ENCODE measurements at regions not wholly inside any gene's neighbourhood (a gene's known extent, or its start where the extent isn't known, plus 50 kb on each side); places are given as distances from the start of the nearest gene placed in this dataset.

- intact Hi-C loops (cut with micrococcal nuclease; ENCODE audit: unreplicated experiment) = loop anchor here (2.0 to 5.0 kb wide), 3 partner anchors 149 to 351 kb away; no protein-coding TSS in a partner anchor
- no peaks in the 10 kb centered on the region for H3K36me3 ChIP-seq (ENCODE audit: insufficient read depth, low read length, poor library complexity, severe bottlenecking)
- H3K4me1 ChIP-seq (ENCODE audit: insufficient read depth, low read length, poor library complexity, severe bottlenecking) = no peaks in the 10 kb centered on the region
- TF ChIP-seq CTCF (conservative IDR thresholded peaks at IDR 0.05; ENCODE audit: low read depth, low read length) = no peak
- no peak for TF ChIP-seq EZH2 (IDR thresholded peaks at IDR 0.05; ENCODE audit: borderline replicate concordance, low read depth, low read length, poor library complexity, severe bottlenecking)
- BruUV-seq (replicated peaks) = no TSS peak
- POLR2A ChIA-PET (ENCODE audit: low non-redundant PET) = no interaction called here
- no peak overlapping the region for H3K27ac ChIP-seq (ENCODE audit: low read depth, low read length, poor library complexity, severe bottlenecking)
- H3K9me3 ChIP-seq (ENCODE audit: low read depth, low read length, poor library complexity, severe bottlenecking) = no peaks in the 10 kb centered on the region
- CTCF ChIA-PET = no interaction called here
- no peak for DNase-seq (ENCODE audit: low spot score)
- H3K4me3 ChIP-seq (ENCODE audit: low read depth, low read length, poor library complexity, severe bottlenecking) = no peak overlapping the region
- no peaks in the 10 kb centered on the region for H3K27me3 ChIP-seq (replicated peaks; ENCODE audit: insufficient read depth, low read depth, low read length, poor library complexity)
Observed at GRCh38 chr12:91327889-91328288, 145.3 kb upstream of the DCN start.

GRCh38 chr12:91327131-91327530 is 144.5 kb upstream of the DCN start:
- no peak overlapping the region for H3K27ac ChIP-seq (ENCODE audit: low read depth, low read length, poor library complexity, severe bottlenecking)
- ChIA-PET POLR2A (ENCODE audit: low non-redundant PET) (no interaction called here), CTCF (interaction anchor here (0.6 to 1.2 kb wide), 5 partner anchors 28 to 501 kb away, joined by 3 to 5 read pairs (median 3); no protein-coding TSS in a partner anchor)
- DNase-seq (ENCODE audit: low spot score) = no peak
- no peaks in the 10 kb centered on the region for H3K27me3 ChIP-seq (replicated peaks; ENCODE audit: insufficient read depth, low read depth, low read length, poor library complexity)
- no peaks in the 10 kb centered on the region for H3K36me3 ChIP-seq (ENCODE audit: insufficient read depth, low read length, poor library complexity, severe bottlenecking)
- TF ChIP-seq EZH2 (IDR thresholded peaks at IDR 0.05; ENCODE audit: borderline replicate concordance, low read depth, low read length, poor library complexity, severe bottlenecking) (no peak), CTCF (conservative IDR thresholded peaks at IDR 0.05; ENCODE audit: low read depth, low read length) (no peak)
- no peak overlapping the region for H3K4me3 ChIP-seq (ENCODE audit: low read depth, low read length, poor library complexity, severe bottlenecking)
- H3K4me1 ChIP-seq (ENCODE audit: insufficient read depth, low read length, poor library complexity, severe bottlenecking) = no peaks in the 10 kb centered on the region
- no peaks in the 10 kb centered on the region for H3K9me3 ChIP-seq (ENCODE audit: low read depth, low read length, poor library complexity, severe bottlenecking)
- no TSS peak for BruUV-seq (replicated peaks)
- intact Hi-C loops (cut with micrococcal nuclease; ENCODE audit: unreplicated experiment) = loop anchor here (2.0 to 5.0 kb wide), 3 partner anchors 148 to 350 kb away; no protein-coding TSS in a partner anchor

GRCh38 chr12:91326058-91327027 is 143.7 kb upstream of the DCN start:
- no peaks in the 10 kb centered on the region for H3K9me3 ChIP-seq (ENCODE audit: low read depth, low read length, poor library complexity, severe bottlenecking)
- no TSS peak for BruUV-seq (replicated peaks)
- no peak overlapping the region for H3K4me3 ChIP-seq (ENCODE audit: low read depth, low read length, poor library complexity, severe bottlenecking)
- H3K36me3 ChIP-seq (ENCODE audit: insufficient read depth, low read length, poor library complexity, severe bottlenecking) = no peaks in the 10 kb centered on the region
- ChIA-PET CTCF (interaction anchor here (0.6 to 1.2 kb wide), 6 partner anchors 29 to 502 kb away, joined by 3 to 5 read pairs (median 3); no protein-coding TSS in a partner anchor), POLR2A (ENCODE audit: low non-redundant PET) (interaction anchor here (0.6 kb wide), 1 partner anchor 348 kb away, joined by 3 read pairs; no protein-coding TSS in a partner anchor)
- no peak overlapping the region for H3K27ac ChIP-seq (ENCODE audit: low read depth, low read length, poor library complexity, severe bottlenecking)
- intact Hi-C loops (cut with micrococcal nuclease; ENCODE audit: unreplicated experiment) = loop anchor here (2.0 to 5.0 kb wide), 3 partner anchors 148 to 350 kb away; no protein-coding TSS in a partner anchor
- peak; percentile 61 for DNase-seq (ENCODE audit: low spot score)
- TF ChIP-seq EZH2 (IDR thresholded peaks at IDR 0.05; ENCODE audit: borderline replicate concordance, low read depth, low read length, poor library complexity, severe bottlenecking) = no peak
- TF ChIP-seq CTCF (conservative IDR thresholded peaks at IDR 0.05; ENCODE audit: low read depth, low read length) = peak; percentile 81
- no peaks in the 10 kb centered on the region for H3K27me3 ChIP-seq (replicated peaks; ENCODE audit: insufficient read depth, low read depth, low read length, poor library complexity)
- no peaks in the 10 kb centered on the region for H3K4me1 ChIP-seq (ENCODE audit: insufficient read depth, low read length, poor library complexity, severe bottlenecking)

Measured in A673 (cell line).